ENCODE measurements at regions not wholly inside any gene's neighbourhood (a gene's known extent, or its start where the extent isn't known, plus 50 kb on each side); places are given as distances from the start of the nearest gene placed in this dataset.

GRCh38 chr1:229048896-229049295 is 222.0 kb upstream of the RAB4A start:
- Histone ChIP-seq H3K36me3 (ENCODE audit: insufficient read depth) (no peaks in the 10 kb centered on the region), H3K79me2 (replicated peaks; ENCODE audit: insufficient read depth) (no peaks in the 10 kb centered on the region; the same call in 1 of the 2 replicates), H2AFZ (no peak overlapping the region), H3K27ac (ENCODE audit: low read depth) (no peak overlapping the region), H4K20me1 (replicated peaks; ENCODE audit: insufficient read depth) (no peaks in the 10 kb centered on the region), H3K27me3 (ENCODE audit: insufficient read depth) (no peaks in the 10 kb centered on the region), H3K4me3 (no peak overlapping the region), H3K4me2 (no peak overlapping the region), H3K9me2 (ENCODE audit: insufficient read depth) (peaks cover 8% of the 10 kb centered on the region), H3K4me1 (ENCODE audit: insufficient read depth) (peaks cover 12% of the 10 kb centered on the region), H3F3A (replicated peaks; ENCODE audit: low read depth) (no peaks in the 10 kb centered on the region)
- H3K36me3 Mint-ChIP-seq (ENCODE audit: low read depth), result peaks cover 5% of the 10 kb centered on the region; the same call in 1 of the 3 replicates
- no peak for ATAC-seq
- no peak for DNase-seq (ENCODE audit: low spot score)
- H3K4me1 Mint-ChIP-seq, result peaks cover 15% of the 10 kb centered on the region
- no peak for TF ChIP-seq NANOG (IDR thresholded peaks at IDR 0.05; ENCODE audit: borderline replicate concordance)
- no peak for TF ChIP-seq EZH2 (IDR thresholded peaks at IDR 0.05; ENCODE audit: low read depth, unreplicated experiment)
- no peak for TF ChIP-seq JUNB (IDR thresholded peaks at IDR 0.05; ENCODE audit: unreplicated experiment)
- no peak for TF ChIP-seq POLR2AphosphoS5 (IDR thresholded peaks at IDR 0.05; ENCODE audit: low read depth)
- no peak for TF ChIP-seq EZH2phosphoT487 (IDR thresholded peaks at IDR 0.05; ENCODE audit: unreplicated experiment)
- TF ChIP-seq REST (IDR thresholded peaks at IDR 0.05; ENCODE audit: unreplicated experiment), result no peak
- TF ChIP-seq ZNF114 (CRISPR knock-in tag; IDR thresholded peaks at IDR 0.05), result no peak
- no peak for TF ChIP-seq STAT1 (IDR thresholded peaks at IDR 0.05; ENCODE audit: unreplicated experiment)
- no peak for TF ChIP-seq CTCF (conservative IDR thresholded peaks at IDR 0.05; ENCODE audit: low read depth in 2 of 2)
- no peak for TF ChIP-seq ZNF462 (CRISPR knock-in tag; IDR thresholded peaks at IDR 0.05)
- no peak for TF ChIP-seq ETS1 (IDR thresholded peaks at IDR 0.05)
- TF ChIP-seq ZNF331 (CRISPR knock-in tag; IDR thresholded peaks at IDR 0.05; ENCODE audit: low read depth), result no peak
- no peak for TF ChIP-seq CREB1 (CRISPR knock-in tag; IDR thresholded peaks at IDR 0.05; ENCODE audit: low read depth)
- H3K9me3 Mint-ChIP-seq, result peaks cover 4% of the 10 kb centered on the region; the same call in 2 of the 3 replicates
- no peak overlapping the region for H3K27ac Mint-ChIP-seq
- H3K27me3 Mint-ChIP-seq (ENCODE audit: insufficient read depth, low read depth, poor library complexity), result peaks cover 18% of the 10 kb centered on the region
- no peak overlapping the region for H3K4me3 Mint-ChIP-seq

Measured in GM23338 (cell line).